ENCODE measurements at regions not wholly inside any gene's neighbourhood (a gene's known extent, or its start where the extent isn't known, plus 50 kb on each side); places are given as distances from the start of the nearest gene placed in this dataset.
"Not testable (repeated sequence)": the region's sequence is repeated elsewhere in the genome, so short reads cannot be mapped to it uniquely, and the experiment has no call there.

DNA sequence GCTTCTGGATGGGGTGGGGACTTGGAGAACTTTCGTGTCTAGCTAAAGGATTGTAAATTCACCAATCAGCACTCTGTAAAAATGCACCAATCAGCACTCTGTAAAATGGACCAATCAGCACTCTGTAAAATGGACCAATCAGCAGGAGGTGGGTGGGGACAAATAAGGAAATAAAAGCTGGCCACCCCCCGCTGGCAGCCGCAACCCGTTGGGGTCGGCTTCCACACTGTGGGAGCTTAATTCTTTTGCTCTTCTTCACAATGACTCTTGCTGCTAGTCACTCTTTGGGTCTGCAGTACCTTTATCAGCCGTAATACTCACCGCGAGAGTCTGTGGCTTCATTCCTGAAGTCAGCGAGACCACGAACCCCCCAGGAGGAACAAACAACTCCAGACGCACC is 623.1 kb downstream of the DSC3 start:
- not testable (repeated sequence) for TF ChIP-seq BCL6 (CRISPR knock-in tag; IDR thresholded peaks at IDR 0.05); U2AF1 (optimal IDR thresholded peaks at IDR 0.05; ENCODE audit: low read depth, low read length)
